Panc1 (cell line): ENCODE measurements at regions not wholly inside any gene's neighbourhood (a gene's known extent, or its start where the extent isn't known, plus 50 kb on each side); places are given as distances from the start of the nearest gene placed in this dataset.

Source experiments
- ATAC-seq: fragments of 200-7000 bp; cut with Tn5 transposase; 2 replicates; pipeline ENCODE4 v1.9.1; 2020; ENCODE audit warnings: mild to moderate bottlenecking, moderate library complexity
- BruUV-seq: library from RNA; stranded (reverse); fragments of 400-500 nt; replicated peaks from 2 replicates; lab custom pipeline; 2021; lab: Mats Ljungman, UMichigan
- CTCF ChIA-PET: fragments of 300-600 bp; sonication (Branson Sonifier 250); formaldehyde crosslinking; loops from one replicate; lab custom pipeline; 2022; ENCODE audit warnings: antibody characterized with exemption; lab: Charles Lee
- POLR2A ChIA-PET: fragments of 300-600 bp; sonication (Branson Sonifier 250); formaldehyde crosslinking; loops from one replicate; lab custom pipeline; 2022; ENCODE audit warnings: antibody characterized with exemption; lab: Charles Lee
- DNase-seq: peaks from one replicate; pipeline ENCODE4 v3.0.0-alpha.2; 2010; ENCODE audit warnings: low read depth, low spot score
- H3K27ac ChIP-seq: 2 replicates; pipeline ENCODE4 v1.5.1; 2011; ENCODE audit warnings: mild to moderate bottlenecking, low read length, inconsistent platforms
- H3K27me3 ChIP-seq: fragments of 200-500 bp; sonication (Bioruptor generic); 2 replicates; pipeline ENCODE4 v1.6.0; 2014; ENCODE audit warnings: low read length, inconsistent platforms; ENCODE audit not compliant: control insufficient read depth, insufficient read depth
- H3K36me3 ChIP-seq: fragments of 200-500 bp; sonication (Bioruptor generic); 2 replicates; pipeline ENCODE4 v1.5.1; 2014; ENCODE audit warnings: inconsistent platforms, mild to moderate bottlenecking, low read length, moderate library complexity; ENCODE audit not compliant: control insufficient read depth, insufficient read depth
- H3K4me1 ChIP-seq: 2 replicates; pipeline ENCODE4 v1.5.1; 2011; ENCODE audit warnings: inconsistent platforms, mild to moderate bottlenecking, low read length, moderate library complexity; ENCODE audit not compliant: control insufficient read depth, insufficient read depth
- H3K4me3 ChIP-seq, 2 experiments: 2 replicates each; pipeline ENCODE4 v1.5.1; 2011 to 2012; ENCODE audit warnings: low read depth in 2 of 2, low read length in 2 of 2, mild to moderate bottlenecking in 2 of 2, inconsistent platforms in 1 of 2, moderate library complexity in 1 of 2
- H3K9me3 ChIP-seq: fragments of 200-500 bp; sonication (Bioruptor generic); 2 replicates; pipeline ENCODE4 v1.5.1; 2014; ENCODE audit warnings: low read depth, mild to moderate bottlenecking, inconsistent platforms, low read length, moderate library complexity; ENCODE audit not compliant: control insufficient read depth, insufficient read depth
- POLR2AphosphoS5 ChIP-seq: IDR thresholded peaks from 2 replicates; pipeline ENCODE4 v1.6.1; 2012; ENCODE audit warnings: mild to moderate bottlenecking, low read depth, low read length, moderate library complexity
- SIN3A ChIP-seq: IDR thresholded peaks from 2 replicates; pipeline ENCODE4 v1.6.1; 2012; ENCODE audit warnings: low read depth, mild to moderate bottlenecking, low read length, moderate library complexity, borderline replicate concordance; ENCODE audit not compliant: insufficient read depth
- TCF7L2 ChIP-seq: IDR thresholded peaks from 2 replicates; pipeline ENCODE4 v1.6.1; 2011; ENCODE audit warnings: mild to moderate bottlenecking, low read depth, low read length, inconsistent platforms
- in situ Hi-C: cut with HindIII; loops from 2 replicates; pipeline ENCODE4 v1.10.0; 2016; ENCODE audit warnings: low sequenced_read_pairs, low pct_unique_long_range_greater_than_20kb
- intact Hi-C: fragments of 100-400 bp; cut with micrococcal nuclease; formaldehyde crosslinking; loops from one replicate; pipeline ENCODE4 v1.10.0; 2022; ENCODE audit not compliant: unreplicated experiment
- TF ChIP-seq, protein P1 (sequence below): fragments of 450-650 bp; IDR thresholded peaks from 2 replicates; pipeline ENCODE4 v1.5.1; 2017; ENCODE audit warnings: mild to moderate bottlenecking
- TF ChIP-seq, protein P2 (sequence below), 2 experiments: IDR thresholded peaks; 2 replicates each; pipeline ENCODE4 v1.6.1; 2011 to 2012; ENCODE audit warnings: low read depth in 2 of 2, control low read depth in 1 of 2, low read length in 1 of 2, mild to moderate bottlenecking in 1 of 2, moderate library complexity in 1 of 2; ENCODE audit not compliant: insufficient read depth in 1 of 2

DNA sequence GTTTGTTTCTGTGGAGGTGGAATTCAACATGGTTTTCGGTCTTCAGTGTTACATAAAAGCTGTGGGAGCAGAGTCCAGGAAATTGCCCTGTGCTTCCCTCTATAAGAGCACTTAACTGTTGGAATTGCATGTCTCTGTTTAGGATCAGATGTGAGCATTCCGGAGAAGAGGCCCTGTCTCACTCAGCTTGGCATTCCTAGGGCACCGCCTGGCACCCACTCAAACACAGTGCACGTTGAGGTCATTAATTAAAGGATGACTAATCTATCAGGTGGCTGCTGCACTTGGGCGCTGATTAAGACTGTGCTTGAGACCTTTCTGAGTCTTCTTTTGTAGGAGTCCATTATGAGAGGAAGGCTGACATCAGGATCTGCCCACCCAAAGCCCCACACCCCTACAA, 82.8 kb upstream of the VIPR2 start:
- Histone ChIP-seq H3K36me3 (no peaks in the 10 kb centered on the region; the same call in 1 of the 2 replicates), H3K9me3 (no peaks in the 10 kb centered on the region), H3K4me1 (no peaks in the 10 kb centered on the region), H3K27ac (no peak overlapping the region), H3K27me3 (peaks cover 6% of the 10 kb centered on the region), H3K4me3 (no peak overlapping the region)
- CTCF ChIA-PET, result no interaction called here
- BruUV-seq, result no TSS peak
- POLR2A ChIA-PET, result no interaction called here
- ATAC-seq (no peak), DNase-seq (no peak)
- in situ Hi-C loops, result no loop called here
- TF ChIP-seq, protein P1, sequence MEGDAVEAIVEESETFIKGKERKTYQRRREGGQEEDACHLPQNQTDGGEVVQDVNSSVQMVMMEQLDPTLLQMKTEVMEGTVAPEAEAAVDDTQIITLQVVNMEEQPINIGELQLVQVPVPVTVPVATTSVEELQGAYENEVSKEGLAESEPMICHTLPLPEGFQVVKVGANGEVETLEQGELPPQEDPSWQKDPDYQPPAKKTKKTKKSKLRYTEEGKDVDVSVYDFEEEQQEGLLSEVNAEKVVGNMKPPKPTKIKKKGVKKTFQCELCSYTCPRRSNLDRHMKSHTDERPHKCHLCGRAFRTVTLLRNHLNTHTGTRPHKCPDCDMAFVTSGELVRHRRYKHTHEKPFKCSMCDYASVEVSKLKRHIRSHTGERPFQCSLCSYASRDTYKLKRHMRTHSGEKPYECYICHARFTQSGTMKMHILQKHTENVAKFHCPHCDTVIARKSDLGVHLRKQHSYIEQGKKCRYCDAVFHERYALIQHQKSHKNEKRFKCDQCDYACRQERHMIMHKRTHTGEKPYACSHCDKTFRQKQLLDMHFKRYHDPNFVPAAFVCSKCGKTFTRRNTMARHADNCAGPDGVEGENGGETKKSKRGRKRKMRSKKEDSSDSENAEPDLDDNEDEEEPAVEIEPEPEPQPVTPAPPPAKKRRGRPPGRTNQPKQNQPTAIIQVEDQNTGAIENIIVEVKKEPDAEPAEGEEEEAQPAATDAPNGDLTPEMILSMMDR, result no peak
- TF ChIP-seq, protein P2, sequence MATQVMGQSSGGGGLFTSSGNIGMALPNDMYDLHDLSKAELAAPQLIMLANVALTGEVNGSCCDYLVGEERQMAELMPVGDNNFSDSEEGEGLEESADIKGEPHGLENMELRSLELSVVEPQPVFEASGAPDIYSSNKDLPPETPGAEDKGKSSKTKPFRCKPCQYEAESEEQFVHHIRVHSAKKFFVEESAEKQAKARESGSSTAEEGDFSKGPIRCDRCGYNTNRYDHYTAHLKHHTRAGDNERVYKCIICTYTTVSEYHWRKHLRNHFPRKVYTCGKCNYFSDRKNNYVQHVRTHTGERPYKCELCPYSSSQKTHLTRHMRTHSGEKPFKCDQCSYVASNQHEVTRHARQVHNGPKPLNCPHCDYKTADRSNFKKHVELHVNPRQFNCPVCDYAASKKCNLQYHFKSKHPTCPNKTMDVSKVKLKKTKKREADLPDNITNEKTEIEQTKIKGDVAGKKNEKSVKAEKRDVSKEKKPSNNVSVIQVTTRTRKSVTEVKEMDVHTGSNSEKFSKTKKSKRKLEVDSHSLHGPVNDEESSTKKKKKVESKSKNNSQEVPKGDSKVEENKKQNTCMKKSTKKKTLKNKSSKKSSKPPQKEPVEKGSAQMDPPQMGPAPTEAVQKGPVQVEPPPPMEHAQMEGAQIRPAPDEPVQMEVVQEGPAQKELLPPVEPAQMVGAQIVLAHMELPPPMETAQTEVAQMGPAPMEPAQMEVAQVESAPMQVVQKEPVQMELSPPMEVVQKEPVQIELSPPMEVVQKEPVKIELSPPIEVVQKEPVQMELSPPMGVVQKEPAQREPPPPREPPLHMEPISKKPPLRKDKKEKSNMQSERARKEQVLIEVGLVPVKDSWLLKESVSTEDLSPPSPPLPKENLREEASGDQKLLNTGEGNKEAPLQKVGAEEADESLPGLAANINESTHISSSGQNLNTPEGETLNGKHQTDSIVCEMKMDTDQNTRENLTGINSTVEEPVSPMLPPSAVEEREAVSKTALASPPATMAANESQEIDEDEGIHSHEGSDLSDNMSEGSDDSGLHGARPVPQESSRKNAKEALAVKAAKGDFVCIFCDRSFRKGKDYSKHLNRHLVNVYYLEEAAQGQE (IDR thresholded peaks at IDR 0.05; ENCODE audit: insufficient read depth in 1 of 2, low read depth in 2 of 2, low read length in 1 of 2), result no peak
- TF ChIP-seq POLR2AphosphoS5 (no peak), TCF7L2 (no peak), SIN3A (no peak)
- intact Hi-C loops, result no loop called here

DNA sequence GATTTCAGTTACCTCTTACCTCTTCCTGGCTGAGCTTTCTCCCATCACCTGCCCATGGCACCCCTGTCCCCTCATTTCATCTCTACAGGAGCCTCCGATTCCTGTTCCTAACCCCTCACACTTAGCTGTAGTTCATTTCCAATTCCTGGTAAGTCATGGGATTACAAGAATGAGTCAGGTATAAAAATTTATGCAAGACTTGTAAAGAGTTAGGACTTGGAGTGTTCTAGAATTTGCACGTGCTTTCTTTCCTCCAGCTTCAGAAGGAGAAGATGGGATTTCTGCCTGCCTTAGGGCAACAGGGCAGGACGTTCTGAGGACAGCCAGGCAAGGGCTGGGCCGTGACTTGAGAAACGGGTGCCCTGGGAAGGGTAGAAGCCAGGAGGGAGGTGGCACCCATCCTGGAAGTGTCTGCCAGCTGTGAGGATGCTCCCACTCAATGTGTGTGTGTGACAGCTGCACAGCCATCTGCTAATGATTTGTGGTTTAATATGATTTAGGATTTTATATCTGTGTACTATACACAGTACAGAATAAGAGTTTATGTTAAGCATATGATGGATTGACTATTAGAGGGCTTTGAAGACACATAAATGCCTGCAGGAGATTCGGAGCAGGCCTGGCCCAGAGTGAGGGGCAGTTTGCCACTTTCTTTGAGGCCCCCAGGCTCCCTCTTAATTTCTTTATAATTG, 81.5 kb upstream of the VIPR2 start:
- POLR2A ChIA-PET, result no interaction called here
- no peaks in the 10 kb centered on the region for H3K9me3 ChIP-seq
- CTCF ChIA-PET, result no interaction called here
- ATAC-seq (no peak), DNase-seq (no peak)
- intact Hi-C loops, result no loop called here
- H3K4me3 ChIP-seq, result no peak overlapping the region
- TF ChIP-seq POLR2AphosphoS5 (no peak), TCF7L2 (no peak), SIN3A (no peak)
- TF ChIP-seq, protein P2 (IDR thresholded peaks at IDR 0.05; ENCODE audit: insufficient read depth in 1 of 2, low read depth in 2 of 2, low read length in 1 of 2), result no peak
- TF ChIP-seq, protein P1, result no peak
- peaks cover 7% of the 10 kb centered on the region for H3K27me3 ChIP-seq
- H3K4me1 ChIP-seq, result no peaks in the 10 kb centered on the region
- no TSS peak for BruUV-seq
- in situ Hi-C loops, result no loop called here
- H3K27ac ChIP-seq, result no peak overlapping the region
- no peaks in the 10 kb centered on the region; the same call in 1 of the 2 replicates for H3K36me3 ChIP-seq
